HepG2 (cell line): ENCODE measurements at regions not wholly inside any gene's neighbourhood (a gene's known extent, or its start where the extent isn't known, plus 50 kb on each side); places are given as distances from the start of the nearest gene placed in this dataset.

Experiments used
- CAMTA2 ChIP-seq: sonication (generic); formaldehyde crosslinking; IDR thresholded peaks from 2 replicates; pipeline ENCODE4 v1.4.0; 2020; ENCODE audit warnings: mild to moderate bottlenecking, missing genetic modification reagents, borderline replicate concordance
- CEBPG ChIP-seq: IDR thresholded peaks from 2 replicates; pipeline ENCODE4 v1.6.1; 2016
- POLR2AphosphoS5 ChIP-seq: IDR thresholded peaks from 2 replicates; pipeline ENCODE4 v1.6.1; 2012; ENCODE audit warnings: low read depth, low read length
- STAT5B ChIP-seq: sonication (generic); formaldehyde crosslinking; IDR thresholded peaks from 2 replicates; pipeline ENCODE4 v1.4.0; 2020; ENCODE audit warnings: missing genetic modification reagents
- ZNF138 ChIP-seq: sonication (generic); formaldehyde crosslinking; IDR thresholded peaks from 2 replicates; pipeline ENCODE4 v1.5.0; 2020; ENCODE audit warnings: mild to moderate bottlenecking, low read depth, missing genetic modification reagents
- ZNF263 ChIP-seq: sonication (generic); formaldehyde crosslinking; IDR thresholded peaks from 2 replicates; pipeline ENCODE4 v1.4.0; 2020; ENCODE audit warnings: missing genetic modification reagents
- ZNF460 ChIP-seq: sonication (generic); formaldehyde crosslinking; IDR thresholded peaks from 2 replicates; pipeline ENCODE4 v1.5.1; 2020; ENCODE audit warnings: missing genetic modification reagents, mild to moderate bottlenecking, borderline replicate concordance
- TF ChIP-seq, protein P1 (sequence below): sonication (generic); formaldehyde crosslinking; IDR thresholded peaks from 2 replicates; pipeline ENCODE4 v1.4.0; 2020; ENCODE audit warnings: missing genetic modification reagents, borderline replicate concordance

GRCh38 chr6:939526-940252, 246.8 kb upstream of the EXOC2 start:
- TF ChIP-seq POLR2AphosphoS5 (no peak), CEBPG (CRISPR knock-in tag) (no peak), ZNF263 (CRISPR knock-in tag) (no peak), CAMTA2 (CRISPR knock-in tag) (no peak), STAT5B (CRISPR knock-in tag) (no peak), ZNF138 (CRISPR knock-in tag) (no peak), ZNF460 (CRISPR knock-in tag) (no peak)
- TF ChIP-seq, protein P1, sequence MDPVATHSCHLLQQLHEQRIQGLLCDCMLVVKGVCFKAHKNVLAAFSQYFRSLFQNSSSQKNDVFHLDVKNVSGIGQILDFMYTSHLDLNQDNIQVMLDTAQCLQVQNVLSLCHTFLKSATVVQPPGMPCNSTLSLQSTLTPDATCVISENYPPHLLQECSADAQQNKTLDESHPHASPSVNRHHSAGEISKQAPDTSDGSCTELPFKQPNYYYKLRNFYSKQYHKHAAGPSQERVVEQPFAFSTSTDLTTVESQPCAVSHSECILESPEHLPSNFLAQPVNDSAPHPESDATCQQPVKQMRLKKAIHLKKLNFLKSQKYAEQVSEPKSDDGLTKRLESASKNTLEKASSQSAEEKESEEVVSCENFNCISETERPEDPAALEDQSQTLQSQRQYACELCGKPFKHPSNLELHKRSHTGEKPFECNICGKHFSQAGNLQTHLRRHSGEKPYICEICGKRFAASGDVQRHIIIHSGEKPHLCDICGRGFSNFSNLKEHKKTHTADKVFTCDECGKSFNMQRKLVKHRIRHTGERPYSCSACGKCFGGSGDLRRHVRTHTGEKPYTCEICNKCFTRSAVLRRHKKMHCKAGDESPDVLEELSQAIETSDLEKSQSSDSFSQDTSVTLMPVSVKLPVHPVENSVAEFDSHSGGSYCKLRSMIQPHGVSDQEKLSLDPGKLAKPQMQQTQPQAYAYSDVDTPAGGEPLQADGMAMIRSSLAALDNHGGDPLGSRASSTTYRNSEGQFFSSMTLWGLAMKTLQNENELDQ (CRISPR knock-in tag): no peak
